ENCODE measurements at regions not wholly inside any gene's neighbourhood (a gene's known extent, or its start where the extent isn't known, plus 50 kb on each side); places are given as distances from the start of the nearest gene placed in this dataset.

DNA sequence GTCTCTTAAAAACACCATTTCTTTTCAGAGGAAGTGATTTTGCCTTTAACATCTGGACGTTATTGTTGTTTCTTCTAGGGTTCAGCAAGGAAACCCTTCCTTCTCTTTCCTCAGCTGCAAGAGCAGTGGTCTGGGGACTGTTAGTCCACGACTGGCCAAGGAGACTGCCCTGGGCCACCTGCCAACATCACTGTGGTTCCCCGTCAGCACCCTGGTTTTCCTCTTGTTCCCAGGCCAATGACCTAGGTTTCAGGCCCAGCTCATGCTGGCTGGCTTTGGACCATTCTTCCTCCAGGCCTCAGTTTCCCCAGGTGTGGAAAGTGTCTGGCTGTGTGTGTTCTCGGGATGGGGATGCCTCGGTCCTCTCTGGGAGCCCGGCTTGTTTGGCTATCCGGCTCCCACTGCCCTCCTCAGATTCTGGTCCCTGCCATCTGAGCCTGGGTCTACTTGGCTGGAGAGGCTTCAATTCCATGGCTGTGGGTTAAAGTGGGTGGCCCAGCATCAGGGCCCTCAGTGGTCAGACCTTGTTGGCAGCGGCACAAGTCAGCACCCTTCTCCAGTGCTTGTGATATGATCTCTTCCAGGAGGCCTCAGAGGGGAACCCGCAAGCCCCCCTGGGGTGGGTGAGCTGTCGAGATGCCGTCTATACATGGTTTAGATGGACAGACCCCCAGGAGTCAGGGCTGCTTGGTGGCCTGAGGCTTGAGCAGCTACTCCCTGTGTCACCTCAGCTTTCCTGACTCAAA, 234.3 kb upstream of the HS6ST1 start:
- no peaks in the 10 kb centered on the region for H3K36me3 Mint-ChIP-seq
- H3K9me3 Mint-ChIP-seq = no peaks in the 10 kb centered on the region
- peaks cover 0 to 2% (median 1%) of the 10 kb centered on the region in 3 donors for H3K27me3 Mint-ChIP-seq (ENCODE audit: low read depth in 3 of 3)
- no peak overlapping the region for H3K4me3 Mint-ChIP-seq
- no peak for DNase-seq
- H3K27ac Mint-ChIP-seq = no peak overlapping the region
- H3K4me1 Mint-ChIP-seq = no peaks in the 10 kb centered on the region

GRCh38 chr2:128554151-128554769, 235.6 kb upstream of the HS6ST1 start:
- no peaks in the 10 kb centered on the region for H3K9me3 Mint-ChIP-seq
- H3K27ac Mint-ChIP-seq = no peak overlapping the region

DNA sequence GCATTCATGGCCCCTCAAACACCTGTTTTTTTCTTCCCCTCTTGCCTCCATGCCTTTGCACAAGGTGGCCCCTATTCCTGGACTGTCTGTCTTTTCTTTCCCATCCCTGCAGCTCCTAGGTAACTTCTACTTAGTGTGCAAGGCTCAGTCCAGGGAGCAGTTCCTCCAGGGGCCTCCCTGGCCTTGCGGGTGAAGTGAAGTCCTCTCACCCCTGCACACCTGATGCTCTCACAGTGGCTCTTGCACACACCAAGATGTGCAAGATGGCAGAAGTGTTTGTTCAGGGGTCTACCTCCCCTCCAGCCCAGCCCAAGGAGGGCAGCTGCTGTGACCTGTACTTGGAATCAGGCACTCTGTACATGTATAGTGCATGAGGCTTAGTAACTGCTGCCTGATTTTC, 236.8 kb upstream of the HS6ST1 start:
- no peak for DNase-seq
- no peak overlapping the region for H3K4me3 Mint-ChIP-seq
- H3K4me1 Mint-ChIP-seq = no peaks in the 10 kb centered on the region
- H3K9me3 Mint-ChIP-seq = no peaks in the 10 kb centered on the region
- H3K27ac Mint-ChIP-seq = no peak overlapping the region
- peaks cover 0 to 2% (median 1%) of the 10 kb centered on the region in 3 donors for H3K27me3 Mint-ChIP-seq (ENCODE audit: low read depth in 3 of 3)
- H3K36me3 Mint-ChIP-seq = no peaks in the 10 kb centered on the region

More at GRCh38 chr2:128554151-128554769, 235.6 kb upstream of the HS6ST1 start:
- Mint-ChIP-seq H3K4me1 (no peaks in the 10 kb centered on the region), H3K27me3 (ENCODE audit: low read depth in 3 of 3) (peaks cover 0 to 2% (median 1%) of the 10 kb centered on the region in 3 donors), H3K36me3 (no peaks in the 10 kb centered on the region), H3K4me3 (no peak overlapping the region)
- no peak for DNase-seq

DNA sequence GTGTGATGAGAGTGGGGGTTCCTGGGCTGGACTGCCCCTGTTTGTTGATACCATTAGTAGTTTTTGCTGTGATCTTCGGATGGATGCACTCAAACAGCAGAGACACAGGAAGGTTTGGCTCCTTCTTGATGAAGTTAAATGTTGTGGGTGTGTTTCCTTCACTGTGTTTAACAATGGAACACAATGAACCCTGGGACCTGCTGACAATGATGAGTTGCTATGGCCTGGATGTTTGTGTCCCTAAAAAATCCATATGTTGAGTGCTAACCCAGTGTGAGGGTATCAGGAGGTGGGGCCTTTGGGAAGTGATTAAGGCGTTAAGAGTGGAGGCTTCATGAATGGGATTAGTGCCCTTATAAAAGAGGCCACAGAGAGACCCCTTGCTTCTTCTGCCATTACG, 237.4 kb upstream of the HS6ST1 start:
- Mint-ChIP-seq H3K9me3 (no peaks in the 10 kb centered on the region), H3K4me3 (no peak overlapping the region), H3K36me3 (no peaks in the 10 kb centered on the region), H3K27me3 (ENCODE audit: low read depth in 3 of 3) (peaks cover 0 to 2% (median 2%) of the 10 kb centered on the region in 3 donors), H3K27ac (no peak overlapping the region), H3K4me1 (no peaks in the 10 kb centered on the region)
- no peak for DNase-seq

DNA sequence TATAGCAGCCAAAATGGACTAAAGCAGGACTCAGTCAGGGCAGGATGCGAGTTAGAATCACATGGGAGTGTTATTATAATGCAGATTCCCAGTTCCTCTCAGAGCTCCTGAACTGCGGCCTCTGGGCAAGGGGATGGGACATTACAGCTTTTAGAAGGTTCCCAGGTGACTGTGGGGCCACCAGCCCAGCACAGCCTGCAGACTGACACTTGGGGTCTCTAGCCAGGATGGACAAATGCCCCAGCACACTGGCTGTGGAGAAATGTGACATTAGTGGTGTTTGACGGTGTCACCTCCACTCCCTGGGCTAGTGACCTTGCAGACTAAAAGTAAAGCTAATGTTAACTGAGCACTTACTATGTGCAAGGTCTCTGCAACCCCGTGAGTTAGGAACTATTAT, 238.0 kb upstream of the HS6ST1 start:
- Mint-ChIP-seq H3K9me3 (no peaks in the 10 kb centered on the region), H3K27me3 (ENCODE audit: low read depth in 3 of 3) (peaks cover 0 to 2% (median 2%) of the 10 kb centered on the region in 3 donors), H3K4me3 (no peak overlapping the region), H3K27ac (no peak overlapping the region), H3K36me3 (no peaks in the 10 kb centered on the region), H3K4me1 (no peaks in the 10 kb centered on the region)
- DNase-seq = no peak

DNA sequence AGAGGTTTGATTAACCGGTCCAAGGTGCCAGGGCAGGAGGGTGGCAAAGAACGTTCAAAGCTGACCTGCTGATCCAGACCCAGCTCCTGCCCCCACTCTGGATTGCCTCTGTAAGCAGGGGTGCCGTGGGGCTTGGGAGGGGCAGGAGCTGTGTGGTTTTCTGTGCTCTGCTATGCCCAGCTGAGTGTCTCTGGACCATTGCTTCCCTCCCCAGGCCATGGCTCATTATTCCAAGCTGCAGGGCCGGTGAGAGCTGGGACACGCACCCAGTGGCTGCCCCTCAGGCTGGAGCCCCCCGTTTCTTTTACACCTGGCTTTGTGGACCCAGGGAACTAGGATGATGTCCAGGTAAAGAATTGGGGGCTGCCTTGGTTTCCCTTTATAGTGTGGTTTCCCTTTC, 238.4 kb upstream of the HS6ST1 start:
- H3K4me1 Mint-ChIP-seq = no peaks in the 10 kb centered on the region
- peaks cover 0 to 2% (median 0%) of the 10 kb centered on the region in 3 donors for H3K27me3 Mint-ChIP-seq (ENCODE audit: low read depth in 3 of 3)
- H3K27ac Mint-ChIP-seq = no peak overlapping the region
- no peaks in the 10 kb centered on the region for H3K9me3 Mint-ChIP-seq
- no peak overlapping the region for H3K4me3 Mint-ChIP-seq
- DNase-seq = no peak
- H3K36me3 Mint-ChIP-seq = no peaks in the 10 kb centered on the region

DNA sequence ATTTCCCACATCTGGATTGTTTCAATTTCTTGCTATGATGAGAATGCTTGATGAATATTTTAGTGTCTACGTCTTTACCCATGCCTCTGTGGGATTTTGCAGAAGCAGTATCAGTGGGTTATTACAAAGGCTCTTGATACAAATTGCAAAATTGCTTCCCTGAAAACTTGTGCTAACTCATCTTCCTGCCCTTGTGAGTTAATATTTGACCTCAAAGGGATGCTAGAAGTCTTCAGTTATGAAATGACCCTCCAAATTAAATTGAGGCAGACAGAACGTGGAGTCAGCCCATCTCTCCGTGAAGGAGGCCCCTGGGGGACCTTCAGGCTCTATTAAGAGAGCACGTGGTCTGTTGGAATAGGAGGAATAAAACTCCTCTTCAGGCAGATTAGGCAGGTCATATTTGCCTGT, 239.2 kb upstream of the HS6ST1 start:
- Mint-ChIP-seq H3K36me3 (no peaks in the 10 kb centered on the region), H3K4me3 (no peak overlapping the region), H3K4me1 (no peaks in the 10 kb centered on the region), H3K9me3 (no peaks in the 10 kb centered on the region), H3K27me3 (ENCODE audit: low read depth in 3 of 3) (peaks cover 0 to 2% (median 0%) of the 10 kb centered on the region in 3 donors), H3K27ac (no peak overlapping the region)
- DNase-seq = no peak

GRCh38 chr2:128558441-128558840, 239.8 kb upstream of the HS6ST1 start:
- Mint-ChIP-seq H3K4me1 (no peaks in the 10 kb centered on the region), H3K27me3 (ENCODE audit: low read depth in 3 of 3) (peaks cover 0 to 2% (median 0%) of the 10 kb centered on the region in 3 donors), H3K36me3 (no peaks in the 10 kb centered on the region), H3K4me3 (no peak overlapping the region), H3K9me3 (no peaks in the 10 kb centered on the region), H3K27ac (no peak overlapping the region)
- no peak for DNase-seq

GRCh38 chr2:128558895-128559532, 240.3 kb upstream of the HS6ST1 start:
- Mint-ChIP-seq H3K4me1 (no peaks in the 10 kb centered on the region), H3K4me3 (no peak overlapping the region), H3K36me3 (no peaks in the 10 kb centered on the region), H3K9me3 (no peaks in the 10 kb centered on the region), H3K27ac (no peak overlapping the region), H3K27me3 (ENCODE audit: low read depth in 3 of 3) (peaks cover 0 to 2% (median 0%) of the 10 kb centered on the region in 3 donors)
- no peak for DNase-seq

- Mint-ChIP-seq H3K9me3 (no peaks in the 10 kb centered on the region), H3K36me3 (no peaks in the 10 kb centered on the region), H3K4me3 (no peak overlapping the region), H3K27ac (no peak overlapping the region), H3K27me3 (ENCODE audit: low read depth in 3 of 3) (peaks cover 0 to 3% (median 0%) of the 10 kb centered on the region in 3 donors), H3K4me1 (no peaks in the 10 kb centered on the region)
- no peak for DNase-seq
Observed at GRCh38 chr2:128559533-128560515, 241.2 kb upstream of the HS6ST1 start.

DNA sequence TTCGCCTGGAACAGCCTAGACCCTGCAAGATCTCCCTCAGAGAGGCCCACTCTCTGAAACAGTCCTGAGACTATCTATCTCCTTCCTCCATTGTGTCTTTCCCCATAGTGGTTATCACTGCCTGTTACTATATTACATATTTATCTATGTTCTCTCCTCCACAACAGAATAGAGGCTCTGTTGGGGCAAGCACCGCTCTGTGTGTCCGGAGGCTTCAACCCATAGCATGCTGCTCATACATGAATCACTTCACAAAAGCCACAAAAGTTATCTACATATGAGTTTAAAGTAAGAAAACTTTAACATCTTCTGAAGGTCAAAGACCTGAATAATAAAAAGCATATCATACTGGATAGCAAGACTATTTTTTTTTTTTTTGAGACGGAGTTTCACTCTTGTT, 242.1 kb upstream of the HS6ST1 start:
- H3K27ac Mint-ChIP-seq = no peak overlapping the region

DNA sequence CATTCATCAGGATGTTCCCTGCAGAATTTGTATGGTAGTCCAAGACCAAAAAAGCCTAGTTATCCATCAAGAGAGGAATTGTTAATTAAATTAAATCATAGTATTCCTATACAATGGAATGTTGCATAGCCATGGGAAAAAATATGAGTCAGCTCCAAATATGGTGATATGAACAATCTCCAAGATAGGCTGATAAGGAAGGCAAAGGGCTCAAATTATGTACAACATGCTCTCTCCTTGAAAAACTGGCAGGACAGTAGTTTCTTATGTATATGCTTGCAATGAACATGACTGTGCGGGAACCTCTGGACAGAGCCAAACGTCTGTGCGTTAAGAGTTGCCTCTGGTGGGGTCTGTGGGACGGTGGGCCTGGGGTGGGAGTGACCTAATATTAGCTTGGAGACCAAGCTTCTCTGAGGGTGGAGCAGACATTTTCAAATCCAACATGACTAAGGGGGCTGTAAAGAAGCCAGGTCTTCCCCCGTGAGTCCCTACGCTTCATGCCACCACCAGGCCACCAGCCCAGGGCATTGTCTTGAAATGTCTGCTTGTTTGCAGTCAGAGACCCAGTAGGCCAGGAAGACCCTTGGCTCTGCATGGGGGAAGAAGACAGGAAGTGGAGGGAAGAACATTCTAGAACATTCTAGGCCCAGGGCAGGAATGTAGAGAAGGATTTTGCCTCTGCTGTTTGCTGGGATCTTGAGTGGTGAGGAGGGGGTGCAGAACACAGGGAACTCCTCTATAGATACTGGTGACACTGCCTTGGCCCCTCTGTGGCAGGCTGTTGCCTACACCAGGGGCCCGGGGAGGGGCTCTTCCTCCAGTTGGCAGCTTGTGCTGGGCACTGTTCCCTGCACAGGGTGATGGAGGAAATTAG, 244.0 kb upstream of the HS6ST1 start:
- H3K4me1 Mint-ChIP-seq = no peaks in the 10 kb centered on the region
- H3K9me3 Mint-ChIP-seq = no peaks in the 10 kb centered on the region
- no peaks in the 10 kb centered on the region for H3K36me3 Mint-ChIP-seq
- H3K27ac Mint-ChIP-seq = no peak overlapping the region
- peaks cover 0 to 3% (median 0%) of the 10 kb centered on the region in 3 donors for H3K27me3 Mint-ChIP-seq (ENCODE audit: low read depth in 3 of 3)
- no peak for DNase-seq
- H3K4me3 Mint-ChIP-seq = no peak overlapping the region

More for the DNA sequence above, 242.1 kb upstream of the HS6ST1 start:
- peaks cover 0 to 3% (median 0%) of the 10 kb centered on the region in 3 donors for H3K27me3 Mint-ChIP-seq (ENCODE audit: low read depth in 3 of 3)
- no peaks in the 10 kb centered on the region for H3K4me1 Mint-ChIP-seq
- no peaks in the 10 kb centered on the region for H3K36me3 Mint-ChIP-seq
- H3K4me3 Mint-ChIP-seq = no peak overlapping the region
- no peaks in the 10 kb centered on the region for H3K9me3 Mint-ChIP-seq
- DNase-seq = no peak

DNA sequence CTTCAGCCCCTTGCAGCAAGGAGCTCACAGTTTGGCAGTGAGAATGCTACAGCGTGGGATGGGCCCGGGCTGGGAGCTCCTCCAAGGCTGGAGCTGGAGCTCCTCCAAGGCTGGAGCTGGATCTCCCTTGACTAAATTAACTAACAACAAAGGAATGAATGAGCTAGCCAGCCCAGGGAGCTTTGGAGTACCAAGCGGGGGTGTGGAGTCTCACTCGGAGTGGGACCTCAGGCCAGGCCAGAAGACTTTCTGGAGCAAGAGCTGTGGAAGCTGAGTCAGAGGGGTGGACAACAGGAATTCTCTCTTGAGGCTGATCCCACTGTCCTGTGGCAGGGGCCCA, 244.7 kb upstream of the HS6ST1 start:
- H3K4me3 Mint-ChIP-seq = no peak overlapping the region
- DNase-seq = no peak
- H3K27ac Mint-ChIP-seq = no peak overlapping the region
- no peaks in the 10 kb centered on the region for H3K4me1 Mint-ChIP-seq
- no peaks in the 10 kb centered on the region for H3K9me3 Mint-ChIP-seq
- H3K36me3 Mint-ChIP-seq = no peaks in the 10 kb centered on the region
- H3K27me3 Mint-ChIP-seq (ENCODE audit: low read depth in 3 of 3) = peaks cover 0 to 3% (median 0%) of the 10 kb centered on the region in 3 donors
